Adrenal gland (tissue), 9 donors: ENCODE measurements at regions not wholly inside any gene's neighbourhood (a gene's known extent, or its start where the extent isn't known, plus 50 kb on each side); places are given as distances from the start of the nearest gene placed in this dataset.
A peak's percentile ranks its signal among the peaks of the same experiment; 100 is the strongest.
"Not testable (repeated sequence)": the region's sequence is repeated elsewhere in the genome, so short reads cannot be mapped to it uniquely, and the experiment has no call there.

ENCODE experiments used
- DNase-seq, 7 donors: peaks; one replicate each; pipeline ENCODE4 v3.0.0-alpha.2; 2019 to 2020
- H3K27ac ChIP-seq, 5 donors: fragments of 200-600 bp; sonication (generic) in 4 of 5; 1 replicate in 3 of 5; 2 replicates in 2 of 5; pipeline versions ENCODE4 v1.5.1 to v1.8.0; 2016 to 2020; ENCODE audit warnings: mild to moderate bottlenecking in 1 of 5
- H3K27me3 ChIP-seq: fragments of 200-600 bp; 2 replicates; pipeline ENCODE4 v1.8.0; 2021
- H3K36me3 ChIP-seq, 2 donors: fragments of 200-600 bp; replicated peaks in 1 of 2; 1 replicate in 1 of 2; 2 replicates in 1 of 2; pipeline versions ENCODE4 v1.5.1 to v1.8.0; 2018 to 2022
- H3K4me1 ChIP-seq, 2 donors: fragments of 200-600 bp; replicated peaks in 1 of 2; 1 replicate in 1 of 2; 2 replicates in 1 of 2; pipeline versions ENCODE4 v1.5.1 to v1.8.0; 2018 to 2021
- H3K4me3 ChIP-seq, 4 donors: fragments of 200-600 bp; sonication (generic) in 3 of 4; one replicate each; pipeline ENCODE4 v1.5.1; 2016 to 2018
- H3K9me3 ChIP-seq, 3 donors: fragments of 200-600 bp; sonication (generic) in 1 of 3; replicated peaks in 1 of 3; 1 replicate in 2 of 3; 2 replicates in 1 of 3; pipeline versions ENCODE4 v1.5.1 to v1.8.0; 2016 to 2021
- POLR2A ChIP-seq, 2 donors: fragments of 450-650 bp; IDR thresholded peaks; one replicate each; pipeline ENCODE4 v1.6.1; 2017; ENCODE audit warnings: antibody characterized with exemption in 2 of 2, mild to moderate bottlenecking in 2 of 2, moderate library complexity in 1 of 2
- WGBS, 4 donors: extraction: QIAGEN DNeasy Blood & Tissue Kit in 2 of 4; methylation state at CpG; one replicate each; pipeline versions ENCODE4 v1.1.5 to v1.1.7; 2013 to 2017; 5-methylcytosine and 5-hydroxymethylcytosine counted together
- intact Hi-C, 2 donors: fragments of 100-400 bp; cut with DNase I; formaldehyde crosslinking; loops; one replicate each; pipeline versions ENCODE4 v1.14.1 to v1.15.0; 2022 to 2023
- TF ChIP-seq, protein P1 (sequence below), 6 experiments: fragments of 450-650 bp in 4 of 6; fragments of 200-600 bp in 2 of 6; sonication (generic) in 1 of 6; IDR thresholded peaks; 1 replicate in 5 of 6; 2 replicates in 1 of 6; pipeline versions ENCODE4 v1.5.1 to v1.8.0; 2016 to 2021; ENCODE audit warnings: antibody characterized with exemption in 6 of 6, mild to moderate bottlenecking in 2 of 6, moderate library complexity in 1 of 6
- donor health status: healthy with polysubstance abuse.
- donor health status: Bipolar disorder and iron deficiency.
- donor health status: DM: yes; HTN: yes; CAD: no.
- donor health status: DM: no; HTN: no; CAD: no.
- donor health status: DM: no; HTN: no; CAD: no.

DNA sequence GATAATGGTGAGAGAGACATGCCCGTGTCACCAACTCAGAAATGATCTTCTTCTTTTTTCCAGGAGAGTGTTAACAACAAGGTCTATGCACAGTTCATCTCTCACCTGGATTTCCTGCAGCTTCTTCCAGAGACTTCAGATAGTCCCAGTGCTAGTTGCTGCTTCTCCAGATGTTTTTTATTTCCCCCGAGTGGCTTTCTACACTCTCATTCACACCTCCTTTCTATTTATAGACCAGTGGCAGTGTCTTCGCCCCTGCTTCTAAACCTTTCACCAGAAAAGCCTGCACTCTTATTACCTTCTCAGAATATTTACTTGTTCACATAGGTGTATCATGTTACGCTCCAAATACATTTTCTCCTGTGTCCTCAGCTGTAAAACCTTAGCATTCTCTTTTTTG, 558.8 kb upstream of the CHAC2 start:
- H3K9me3 ChIP-seq = no peaks in the 10 kb centered on the region
- H3K4me3 ChIP-seq = no peak overlapping the region
- no peaks in the 10 kb centered on the region for H3K36me3 ChIP-seq
- H3K4me1 ChIP-seq = no peaks in the 10 kb centered on the region
- no peaks in the 10 kb centered on the region for H3K27me3 ChIP-seq
- intact Hi-C loops = no loop called here
- DNase-seq = no peak
- no peak overlapping the region for H3K27ac ChIP-seq
- no peak for TF ChIP-seq POLR2A (IDR thresholded peaks at IDR 0.05)
- TF ChIP-seq, protein P1, sequence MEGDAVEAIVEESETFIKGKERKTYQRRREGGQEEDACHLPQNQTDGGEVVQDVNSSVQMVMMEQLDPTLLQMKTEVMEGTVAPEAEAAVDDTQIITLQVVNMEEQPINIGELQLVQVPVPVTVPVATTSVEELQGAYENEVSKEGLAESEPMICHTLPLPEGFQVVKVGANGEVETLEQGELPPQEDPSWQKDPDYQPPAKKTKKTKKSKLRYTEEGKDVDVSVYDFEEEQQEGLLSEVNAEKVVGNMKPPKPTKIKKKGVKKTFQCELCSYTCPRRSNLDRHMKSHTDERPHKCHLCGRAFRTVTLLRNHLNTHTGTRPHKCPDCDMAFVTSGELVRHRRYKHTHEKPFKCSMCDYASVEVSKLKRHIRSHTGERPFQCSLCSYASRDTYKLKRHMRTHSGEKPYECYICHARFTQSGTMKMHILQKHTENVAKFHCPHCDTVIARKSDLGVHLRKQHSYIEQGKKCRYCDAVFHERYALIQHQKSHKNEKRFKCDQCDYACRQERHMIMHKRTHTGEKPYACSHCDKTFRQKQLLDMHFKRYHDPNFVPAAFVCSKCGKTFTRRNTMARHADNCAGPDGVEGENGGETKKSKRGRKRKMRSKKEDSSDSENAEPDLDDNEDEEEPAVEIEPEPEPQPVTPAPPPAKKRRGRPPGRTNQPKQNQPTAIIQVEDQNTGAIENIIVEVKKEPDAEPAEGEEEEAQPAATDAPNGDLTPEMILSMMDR (IDR thresholded peaks at IDR 0.05) = no peak
- 73 to 81% (median 73%) methylated on average over 4 of the region's 4 CpGs for WGBS, 4 donors

DNA sequence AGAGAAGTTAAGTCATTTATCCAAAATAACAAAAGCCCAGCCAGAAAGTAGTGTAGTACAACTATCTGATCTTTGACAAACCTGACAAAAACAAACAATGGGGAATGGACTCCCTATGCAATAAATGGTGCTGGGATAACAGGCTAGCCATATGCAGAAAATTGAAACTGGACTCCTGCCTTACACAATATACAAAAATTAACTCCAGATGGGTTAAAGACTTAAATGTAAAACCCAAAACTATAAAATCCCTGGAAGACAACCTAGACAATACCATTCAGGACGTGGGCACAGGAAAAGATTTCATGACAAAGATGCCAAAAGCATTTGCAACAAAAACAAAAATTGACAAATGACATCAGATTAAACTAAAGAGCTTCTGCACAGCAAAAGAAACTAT, 561.4 kb upstream of the CHAC2 start:
- WGBS, 4 donors = 46 to 83% (median 50%) methylated on average over 1 of the region's 1 CpG
- H3K9me3 ChIP-seq, DNase-seq, H3K27me3 ChIP-seq, intact Hi-C loops, H3K36me3 ChIP-seq, H3K27ac ChIP-seq, H3K4me1 ChIP-seq, H3K4me3 ChIP-seq: not testable (repeated sequence)

DNA sequence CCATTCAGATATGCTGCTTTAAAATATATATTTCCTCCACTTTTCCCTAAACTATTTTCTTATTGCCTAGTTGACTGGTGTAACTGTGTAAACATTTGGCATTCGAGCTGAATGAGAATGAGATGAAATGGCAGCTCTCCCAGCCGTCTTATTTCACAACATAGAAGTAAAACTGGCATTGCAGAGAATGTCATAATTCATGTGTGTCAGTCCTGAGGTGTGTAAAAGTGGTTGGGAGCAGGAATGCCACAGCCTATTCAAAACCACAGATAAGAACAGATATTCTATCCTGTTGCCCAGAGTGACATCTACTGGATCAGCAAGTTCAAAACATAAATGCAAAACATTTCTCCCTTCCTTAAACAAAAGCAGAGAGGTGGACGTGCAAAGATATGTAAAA, 565.5 kb upstream of the CHAC2 start:
- Histone ChIP-seq H3K9me3 (no peaks in the 10 kb centered on the region), H3K27ac (no peak overlapping the region), H3K27me3 (no peaks in the 10 kb centered on the region), H3K4me1 (no peaks in the 10 kb centered on the region), H3K36me3 (no peaks in the 10 kb centered on the region), H3K4me3 (no peak overlapping the region)
- TF ChIP-seq POLR2A (IDR thresholded peaks at IDR 0.05) = no peak
- TF ChIP-seq, protein P1 (IDR thresholded peaks at IDR 0.05) = no peak
- intact Hi-C loops = no loop called here
- 11 to 16% (median 14%) methylated on average over 3 of the region's 3 CpGs for WGBS, 4 donors
- peak in 1 of 7 donors; percentile 5 for DNase-seq

DNA sequence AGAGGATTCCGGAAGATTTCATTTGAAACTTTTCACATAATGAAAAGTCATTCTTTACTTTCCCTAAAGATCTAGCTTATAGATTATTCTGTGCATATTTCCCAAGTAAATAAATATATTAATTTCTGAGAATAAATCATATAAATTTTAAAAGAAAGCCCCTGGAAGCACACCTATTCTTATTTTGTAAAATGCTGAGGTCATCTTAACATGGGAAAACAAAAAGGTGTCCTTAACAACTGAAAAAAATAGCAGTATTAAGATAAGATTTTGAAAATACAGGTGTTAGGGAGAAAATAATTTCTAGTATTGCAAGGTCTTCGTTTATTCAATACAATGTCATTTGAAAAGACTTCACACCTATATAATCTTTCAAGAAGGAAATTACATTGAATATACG, 567.5 kb upstream of the CHAC2 start:
- Histone ChIP-seq H3K36me3 (no peaks in the 10 kb centered on the region), H3K27ac (no peak overlapping the region), H3K4me3 (no peak overlapping the region), H3K27me3 (no peaks in the 10 kb centered on the region), H3K9me3 (no peaks in the 10 kb centered on the region), H3K4me1 (no peaks in the 10 kb centered on the region)
- DNase-seq = no peak
- intact Hi-C loops = no loop called here
- TF ChIP-seq, protein P1 (IDR thresholded peaks at IDR 0.05) = no peak
- TF ChIP-seq POLR2A (IDR thresholded peaks at IDR 0.05) = no peak
- 78 to 90% (median 82%) methylated on average over 3 of the region's 3 CpGs for WGBS, 4 donors

DNA sequence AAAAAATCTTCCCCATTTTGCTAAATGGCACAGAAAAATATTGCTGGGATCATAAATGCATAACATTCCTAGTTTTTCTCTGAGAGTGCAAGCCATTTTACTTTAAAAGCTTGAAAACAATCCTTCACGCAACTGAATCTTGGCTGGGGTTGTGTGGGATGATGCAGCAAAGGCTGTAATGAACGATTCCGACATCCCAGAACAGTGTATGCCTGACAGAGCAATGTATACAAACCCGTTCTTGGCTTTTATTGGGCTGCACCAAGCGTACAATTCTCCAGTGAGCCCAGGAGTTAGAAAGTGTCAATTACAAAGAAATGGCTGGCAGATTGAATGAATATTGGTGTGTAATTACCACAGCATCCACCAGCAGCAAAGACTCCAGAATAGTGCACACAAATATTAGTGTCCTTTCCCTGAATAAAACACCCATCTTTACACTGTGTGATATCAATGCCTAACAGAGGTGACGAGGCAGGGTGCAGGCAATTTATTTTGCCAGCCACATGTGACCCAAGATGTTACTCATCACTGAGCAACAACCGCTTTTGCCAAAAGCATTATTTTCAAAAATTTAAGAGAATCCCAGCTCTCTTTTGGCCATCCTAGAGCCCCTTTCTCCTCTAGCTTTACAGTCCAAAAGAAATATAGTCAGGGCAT, 578.6 kb upstream of the CHAC2 start:
- Histone ChIP-seq H3K27ac (no peak overlapping the region), H3K36me3 (no peaks in the 10 kb centered on the region), H3K27me3 (no peaks in the 10 kb centered on the region), H3K4me1 (no peaks in the 10 kb centered on the region), H3K4me3 (no peak overlapping the region), H3K9me3 (no peaks in the 10 kb centered on the region)
- 60 to 66% (median 65%) methylated on average over 7 of the region's 7 CpGs for WGBS, 4 donors
- intact Hi-C loops = no loop called here
- TF ChIP-seq POLR2A (IDR thresholded peaks at IDR 0.05) = no peak
- TF ChIP-seq, protein P1 (IDR thresholded peaks at IDR 0.05) = no peak
- no peak for DNase-seq
